Heart left ventricle (tissue), 16 donors: ENCODE measurements at regions not wholly inside any gene's neighbourhood (a gene's known extent, or its start where the extent isn't known, plus 50 kb on each side); places are given as distances from the start of the nearest gene placed in this dataset.

ENCODE experiments used
- ATAC-seq, 4 donors: fragments of 200-7000 bp; cut with Tn5 transposase; one replicate each; pipeline ENCODE4 v1.9.1; 2020 to 2022; ENCODE audit warnings: moderate library complexity in 4 of 4, mild to moderate bottlenecking in 3 of 4, moderate number of reproducible peaks in 1 of 4
- DNase-seq, 5 donors: peaks; one replicate each; pipeline ENCODE4 v3.0.0-alpha.2; 2020
- H3K27ac ChIP-seq, 12 donors: fragments of 200-600 bp; sonication (generic) in 4 of 12; one replicate each; pipeline versions ENCODE4 v1.5.0 to v1.8.0; 2016 to 2022; ENCODE audit warnings: mild to moderate bottlenecking in 2 of 12
- H3K27me3 ChIP-seq, 9 donors: fragments of 200-600 bp; sonication (generic) in 2 of 9; one replicate each; pipeline versions ENCODE4 v1.5.1 to v1.8.0; 2016 to 2022; ENCODE audit warnings: mild to moderate bottlenecking in 3 of 9
- H3K36me3 ChIP-seq, 9 donors: fragments of 200-600 bp; sonication (generic) in 2 of 9; one replicate each; pipeline versions ENCODE4 v1.5.0 to v1.8.0; 2018 to 2022; ENCODE audit warnings: mild to moderate bottlenecking in 2 of 9
- H3K4me1 ChIP-seq, 12 donors: fragments of 200-600 bp; sonication (generic) in 4 of 12; one replicate each; pipeline versions ENCODE4 v1.5.0 to v1.8.0; 2016 to 2022; ENCODE audit warnings: mild to moderate bottlenecking in 3 of 12
- H3K4me3 ChIP-seq, 12 donors: fragments of 200-600 bp; sonication (generic) in 4 of 12; one replicate each; pipeline versions ENCODE4 v1.5.0 to v1.8.0; 2017 to 2022; ENCODE audit warnings: mild to moderate bottlenecking in 9 of 12, moderate library complexity in 4 of 12
- H3K9me3 ChIP-seq, 12 donors: fragments of 200-600 bp; sonication (generic) in 4 of 12; one replicate each; pipeline versions ENCODE4 v1.5.0 to v1.8.0; 2016 to 2022; ENCODE audit warnings: mild to moderate bottlenecking in 1 of 12
- POLR2A ChIP-seq, 2 donors: fragments of 450-650 bp; IDR thresholded peaks; one replicate each; pipeline ENCODE4 v1.6.1; 2017; ENCODE audit warnings: antibody characterized with exemption in 2 of 2, mild to moderate bottlenecking in 2 of 2, moderate library complexity in 2 of 2
- WGBS, 4 donors: extraction: QIAGEN DNeasy Blood & Tissue Kit in 2 of 4; methylation state at CpG; one replicate each; pipeline versions ENCODE4 v1.1.5 to v1.1.7; 2013 to 2018; 5-methylcytosine and 5-hydroxymethylcytosine counted together
- intact Hi-C, 10 donors: fragments of 100-400 bp; cut with DNase I; formaldehyde crosslinking; loops; one replicate each; pipeline versions ENCODE4 v1.11.1 to v1.14.2; 2022
- TF ChIP-seq, protein P1 (sequence below), 12 donors: fragments of 200-600 bp; sonication (generic) in 4 of 12; IDR thresholded peaks; one replicate each; pipeline versions ENCODE4 v1.5.0 to v1.8.0; 2018 to 2022; ENCODE audit warnings: antibody characterized with exemption in 12 of 12, mild to moderate bottlenecking in 5 of 12
- donor health status: ischemic (EF 13 %, LVEDD 7.1; RV severe dilation, severe dysfunction).
- donor health status: healthy with polysubstance abuse.
- donor health status: DM: no; HTN: yes; CAD: no.
- donor health status: DM: no; HTN: no; CAD: no.
- donor health status: ischemic (EF 25% LVEDD 6.9; RV normal size, moderate dysfunction).
- donor health status: ischemic (EF 25% LVEDD 5.7; RV mildly dilated, moderate dysfunction).
- donor health status: healthy.
- donor health status: DM: yes; HTN: yes; CAD: no.
- donor health status: ischemic (EF 35%, LVEDD 5.7; RV mildly dilated, moderate dysfunction).
- donor health status: nonischemic (EF 11% LVEDD 7.7; RV severe dilation, severe dysfunction).
- donor health status: DM: yes; HTN: yes; CAD: no.
- donor health status: PGD.
- donor health status: ischemic (EF 29% LVEDD 5.4; RV normal size, mild dysfunction).
- donor health status: nonischemic (EF 23%, LVEDD 6.1; RV moderate dilation, normal function).

DNA sequence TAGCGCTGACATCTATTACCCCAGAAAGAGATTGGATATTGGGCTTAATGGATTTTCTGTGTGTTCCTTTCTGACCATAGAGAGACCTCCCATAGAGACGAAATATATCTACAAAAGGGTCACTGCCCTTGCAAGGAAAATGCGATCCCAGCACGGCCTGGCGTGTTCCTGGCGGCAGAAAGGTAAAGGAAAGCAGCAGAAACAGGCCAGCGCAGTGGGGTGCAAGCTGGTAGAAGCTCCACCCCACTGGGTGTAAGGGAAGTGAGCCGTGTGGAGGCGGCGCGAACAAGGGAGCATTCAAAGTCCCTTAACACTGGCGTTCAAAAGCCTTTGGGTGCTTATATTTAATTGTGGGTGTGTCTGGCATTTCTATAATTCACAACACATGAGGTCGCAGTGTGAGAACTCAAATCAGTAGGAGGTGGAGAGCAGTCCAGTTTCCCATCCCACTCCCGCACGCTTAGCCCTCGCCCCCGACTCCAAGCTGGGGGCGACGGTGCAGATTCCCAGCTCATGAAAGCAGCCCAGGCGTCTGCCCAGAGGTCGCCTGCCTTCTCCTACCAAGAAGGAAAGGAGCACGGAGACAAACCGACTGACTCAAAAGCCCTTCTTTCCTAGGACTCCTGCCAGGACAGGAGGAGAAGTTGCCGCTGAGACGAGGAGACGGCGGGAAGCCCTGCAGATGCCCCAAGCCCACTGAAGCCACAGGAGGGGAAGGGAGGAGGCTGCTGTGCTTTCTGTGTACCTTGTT is 478.4 kb downstream of the FOXO1 start:
- H3K4me1 ChIP-seq: peaks cover 5 to 44% (median 32%) of the 10 kb centered on the region in 12 donors
- TF ChIP-seq, protein P1, sequence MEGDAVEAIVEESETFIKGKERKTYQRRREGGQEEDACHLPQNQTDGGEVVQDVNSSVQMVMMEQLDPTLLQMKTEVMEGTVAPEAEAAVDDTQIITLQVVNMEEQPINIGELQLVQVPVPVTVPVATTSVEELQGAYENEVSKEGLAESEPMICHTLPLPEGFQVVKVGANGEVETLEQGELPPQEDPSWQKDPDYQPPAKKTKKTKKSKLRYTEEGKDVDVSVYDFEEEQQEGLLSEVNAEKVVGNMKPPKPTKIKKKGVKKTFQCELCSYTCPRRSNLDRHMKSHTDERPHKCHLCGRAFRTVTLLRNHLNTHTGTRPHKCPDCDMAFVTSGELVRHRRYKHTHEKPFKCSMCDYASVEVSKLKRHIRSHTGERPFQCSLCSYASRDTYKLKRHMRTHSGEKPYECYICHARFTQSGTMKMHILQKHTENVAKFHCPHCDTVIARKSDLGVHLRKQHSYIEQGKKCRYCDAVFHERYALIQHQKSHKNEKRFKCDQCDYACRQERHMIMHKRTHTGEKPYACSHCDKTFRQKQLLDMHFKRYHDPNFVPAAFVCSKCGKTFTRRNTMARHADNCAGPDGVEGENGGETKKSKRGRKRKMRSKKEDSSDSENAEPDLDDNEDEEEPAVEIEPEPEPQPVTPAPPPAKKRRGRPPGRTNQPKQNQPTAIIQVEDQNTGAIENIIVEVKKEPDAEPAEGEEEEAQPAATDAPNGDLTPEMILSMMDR (IDR thresholded peaks at IDR 0.05): no peak
- TF ChIP-seq POLR2A (IDR thresholded peaks at IDR 0.05): no peak

DNA sequence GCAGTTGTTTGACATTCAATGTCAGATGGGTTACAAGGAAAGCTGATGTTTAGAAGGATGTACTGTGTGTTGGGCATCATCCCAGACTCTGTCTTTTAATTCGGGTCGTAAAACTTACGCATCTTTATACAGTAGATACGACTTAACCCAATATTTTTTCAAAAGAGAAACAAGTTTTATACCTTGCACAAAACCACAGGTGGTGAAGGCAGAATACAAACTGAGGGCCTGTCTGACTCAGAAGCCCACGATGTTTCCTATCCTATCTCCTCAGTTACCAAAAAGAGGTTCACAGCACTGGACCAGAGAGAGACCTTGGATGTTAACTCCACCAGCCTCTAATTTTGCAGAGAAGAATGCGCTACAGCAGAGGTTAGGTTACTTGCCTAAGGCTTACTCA is 477.0 kb downstream of the FOXO1 start:
- Histone ChIP-seq H3K27me3 (no peaks in the 10 kb centered on the region), H3K9me3 (no peaks in the 10 kb centered on the region), H3K27ac (peak overlapping the region in 4 of 12 donors; percentile 67 to 82 (median 70)), H3K4me1 (peaks cover 5 to 52% (median 41%) of the 10 kb centered on the region in 12 donors), H3K4me3 (no peak overlapping the region), H3K36me3 (no peaks in the 10 kb centered on the region)
- DNase-seq: no peak
- TF ChIP-seq POLR2A (IDR thresholded peaks at IDR 0.05): no peak
- TF ChIP-seq, protein P1 (IDR thresholded peaks at IDR 0.05): no peak
- no peak for ATAC-seq
- intact Hi-C loops: no loop called here
- WGBS, 4 donors: 93 to 98% (median 95%) methylated on average over 6 of the region's 6 CpGs

More for the DNA sequence above, 478.4 kb downstream of the FOXO1 start:
- Histone ChIP-seq H3K27ac (peak overlapping the region in 1 of 12 donors; percentile 67), H3K9me3 (no peaks in the 10 kb centered on the region), H3K27me3 (no peaks in the 10 kb centered on the region), H3K36me3 (no peaks in the 10 kb centered on the region), H3K4me3 (no peak overlapping the region)
- intact Hi-C loops: no loop called here
- DNase-seq: no peak
- 87 to 91% (median 88%) methylated on average over 23 to 27 of the region's 27 CpGs for WGBS, 4 donors
- no peak for ATAC-seq

DNA sequence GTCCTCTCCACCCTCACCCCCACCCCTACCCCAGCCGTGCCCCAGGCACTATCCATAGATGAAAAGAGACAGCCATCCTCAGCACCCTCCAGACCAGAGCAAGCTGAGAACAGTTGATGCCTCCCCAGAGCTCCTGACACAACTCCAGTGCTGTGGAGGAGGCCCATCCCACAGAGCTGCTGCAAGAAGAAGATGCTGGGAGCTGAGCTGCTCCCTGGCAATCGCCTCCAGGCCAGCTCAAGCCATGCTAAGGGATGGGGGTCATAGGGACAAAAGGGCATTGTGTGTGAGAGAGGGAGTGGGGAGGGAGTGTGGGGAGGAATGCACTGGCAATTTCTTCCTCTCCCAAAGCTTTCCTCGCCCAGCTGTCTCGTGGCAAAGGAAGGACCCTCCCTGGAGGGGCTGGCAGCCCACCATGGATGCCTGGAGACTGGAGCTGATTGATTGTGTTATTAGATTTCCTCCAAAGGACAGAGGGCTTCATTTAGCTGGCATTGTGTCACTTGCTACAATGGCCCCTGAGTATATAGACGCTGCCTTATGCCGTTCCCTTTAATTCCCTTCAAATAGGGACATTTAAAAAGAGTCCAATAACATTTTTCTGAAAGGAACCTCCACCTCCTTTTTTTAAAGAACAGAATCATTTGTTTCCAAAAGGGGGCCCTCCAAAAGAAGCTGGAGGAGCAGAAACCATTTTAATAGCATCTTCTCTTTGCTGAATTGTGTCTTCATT is 476.4 kb downstream of the FOXO1 start:
- peaks cover 5 to 52% (median 42%) of the 10 kb centered on the region in 12 donors for H3K4me1 ChIP-seq
- WGBS, 4 donors: 68 to 79% (median 74%) methylated on average over 6 of the region's 6 CpGs

More for the DNA sequence above, 476.4 kb downstream of the FOXO1 start:
- DNase-seq (peak in 1 of 5 donors; percentile 35), ATAC-seq (peak in 2 of 4 donors; percentile 7 to 18)
- TF ChIP-seq, protein P1 (IDR thresholded peaks at IDR 0.05): no peak
- no peak for TF ChIP-seq POLR2A (IDR thresholded peaks at IDR 0.05)
- H3K4me3 ChIP-seq: no peak overlapping the region
- intact Hi-C loops: loop anchor here in 6 of 10 donors (2.0 to 10.0 kb wide), 8 partner anchors 38 to 477 kb away; partner anchors contain the start of gene FOXO1 (in 5 of the 6)
- H3K36me3 ChIP-seq: no peaks in the 10 kb centered on the region
- no peaks in the 10 kb centered on the region for H3K9me3 ChIP-seq
- no peaks in the 10 kb centered on the region for H3K27me3 ChIP-seq
- peak overlapping the region; percentile 36 to 84 (median 70) for H3K27ac ChIP-seq
